Fibroblast of the aortic adventitia (primary cell): ENCODE measurements at regions not wholly inside any gene's neighbourhood (a gene's known extent, or its start where the extent isn't known, plus 50 kb on each side); places are given as distances from the start of the nearest gene placed in this dataset.

ENCODE experiments used
- DNase-seq: peaks from one replicate; pipeline ENCODE4 v3.0.0-alpha.2; 2010; ENCODE audit warnings: low read depth
- H3K4me3 ChIP-seq: 2 replicates; pipeline ENCODE4 v1.5.1; 2011; ENCODE audit warnings: low read depth, mild to moderate bottlenecking, control low read depth, low read length, moderate library complexity
- CTCF ChIP-seq: IDR thresholded peaks from 2 replicates; pipeline ENCODE4 v1.5.1; 2011; ENCODE audit warnings: mild to moderate bottlenecking, low read length, control low read depth, inconsistent platforms; ENCODE audit not compliant: insufficient read depth

GRCh38 chr9:107064378-107064777 is 201.4 kb downstream of the ZNF462 start:
- DNase-seq = no peak
- H3K4me3 ChIP-seq = no peak overlapping the region
- TF ChIP-seq CTCF = no peak

- no peak for DNase-seq
- TF ChIP-seq CTCF = no peak
- no peak overlapping the region for H3K4me3 ChIP-seq
Observed at GRCh38 chr9:107065549-107065948, 202.6 kb downstream of the ZNF462 start.

GRCh38 chr9:107067739-107068416 is 204.9 kb downstream of the ZNF462 start:
- DNase-seq = no peak
- no peak for TF ChIP-seq CTCF
- H3K4me3 ChIP-seq = no peak overlapping the region

GRCh38 chr9:107068581-107068980 is 205.6 kb downstream of the ZNF462 start:
- no peak for DNase-seq
- H3K4me3 ChIP-seq = no peak overlapping the region
- no peak for TF ChIP-seq CTCF

GRCh38 chr9:107070586-107070985 is 207.6 kb downstream of the ZNF462 start:
- TF ChIP-seq CTCF = no peak
- H3K4me3 ChIP-seq = no peak overlapping the region
- DNase-seq = no peak

GRCh38 chr9:107078061-107078460 is 205.0 kb upstream of the RAD23B start:
- H3K4me3 ChIP-seq = no peak overlapping the region
- TF ChIP-seq CTCF = no peak
- no peak for DNase-seq

GRCh38 chr9:107079589-107079988 is 203.5 kb upstream of the RAD23B start:
- DNase-seq = no peak
- no peak overlapping the region for H3K4me3 ChIP-seq
- TF ChIP-seq CTCF = no peak
